Type B pancreatic cell (in vitro differentiated cells): ENCODE measurements at regions not wholly inside any gene's neighbourhood (a gene's known extent, or its start where the extent isn't known, plus 50 kb on each side); places are given as distances from the start of the nearest gene placed in this dataset.

Experiments used
- DNase-seq: peaks from one replicate; pipeline ENCODE4 v3.0.0; 2021; ENCODE audit warnings: mixed read lengths; ENCODE audit not compliant: unreplicated experiment; ENCODE audit errors: extremely low spot score
- H3K27ac Mint-ChIP-seq: 2 replicates; pipeline ENCODE4 v1.8.0; 2021; ENCODE audit warnings: mild to moderate bottlenecking, mixed read lengths
- H3K27me3 Mint-ChIP-seq: 2 replicates; pipeline ENCODE4 v1.8.0; 2021; ENCODE audit warnings: mixed read lengths
- H3K36me3 Mint-ChIP-seq: 2 replicates; pipeline ENCODE4 v1.8.0; 2021; ENCODE audit warnings: mixed read lengths
- H3K4me1 Mint-ChIP-seq: one replicate; pipeline ENCODE4 v1.8.0; 2021; ENCODE audit warnings: mixed read lengths; ENCODE audit not compliant: unreplicated experiment
- H3K4me3 Mint-ChIP-seq: 2 replicates; pipeline ENCODE4 v1.8.0; 2021; ENCODE audit warnings: mild to moderate bottlenecking, mixed read lengths
- H3K9me3 Mint-ChIP-seq: 2 replicates; pipeline ENCODE4 v1.8.0; 2021; ENCODE audit warnings: mixed read lengths
- CTCF ChIP-seq: fragments of 200-600 bp; sonication (generic); conservative IDR thresholded peaks from 2 replicates; pipeline ENCODE4 v1.5.0; 2021; ENCODE audit warnings: antibody characterized with exemption, mild to moderate bottlenecking

GRCh38 chr13:47066226-47066625, 169.4 kb upstream of the HTR2A start:
- no peak for DNase-seq
- Mint-ChIP-seq H3K9me3 (peaks cover 6% of the 10 kb centered on the region), H3K27ac (no peak overlapping the region), H3K36me3 (no peaks in the 10 kb centered on the region), H3K4me3 (no peak overlapping the region), H3K4me1 (no peaks in the 10 kb centered on the region), H3K27me3 (no peaks in the 10 kb centered on the region)
- no peak for TF ChIP-seq CTCF

GRCh38 chr13:47064381-47064780, 167.5 kb upstream of the HTR2A start:
- H3K9me3 Mint-ChIP-seq, result peaks cover 6% of the 10 kb centered on the region
- DNase-seq, result no peak
- H3K4me1 Mint-ChIP-seq, result no peaks in the 10 kb centered on the region
- H3K36me3 Mint-ChIP-seq, result no peaks in the 10 kb centered on the region
- H3K27ac Mint-ChIP-seq, result no peak overlapping the region
- H3K4me3 Mint-ChIP-seq, result no peak overlapping the region
- no peak for TF ChIP-seq CTCF
- H3K27me3 Mint-ChIP-seq, result no peaks in the 10 kb centered on the region

GRCh38 chr13:47049276-47049989, 152.6 kb upstream of the HTR2A start:
- no peaks in the 10 kb centered on the region for H3K27me3 Mint-ChIP-seq
- no peaks in the 10 kb centered on the region for H3K9me3 Mint-ChIP-seq
- no peak for TF ChIP-seq CTCF
- H3K4me1 Mint-ChIP-seq, result peaks cover 15% of the 10 kb centered on the region
- no peak overlapping the region for H3K4me3 Mint-ChIP-seq
- no peaks in the 10 kb centered on the region for H3K36me3 Mint-ChIP-seq
- DNase-seq, result no peak
- H3K27ac Mint-ChIP-seq, result no peak overlapping the region

- no peaks in the 10 kb centered on the region for H3K27me3 Mint-ChIP-seq
- no peaks in the 10 kb centered on the region for H3K36me3 Mint-ChIP-seq
- DNase-seq, result no peak
- no peak overlapping the region for H3K4me3 Mint-ChIP-seq
- H3K9me3 Mint-ChIP-seq, result no peaks in the 10 kb centered on the region
- TF ChIP-seq CTCF, result no peak
- no peak overlapping the region for H3K27ac Mint-ChIP-seq
- H3K4me1 Mint-ChIP-seq, result peaks cover 11% of the 10 kb centered on the region
These were observed 149.9 kb upstream of the HTR2A start for GRCh38 chr13:47046706-47047105.

GRCh38 chr13:47044842-47045241, 148.0 kb upstream of the HTR2A start:
- H3K27ac Mint-ChIP-seq, result no peak overlapping the region
- no peaks in the 10 kb centered on the region for H3K36me3 Mint-ChIP-seq

More at GRCh38 chr13:47044842-47045241, 148.0 kb upstream of the HTR2A start:
- Mint-ChIP-seq H3K9me3 (no peaks in the 10 kb centered on the region), H3K4me3 (no peak overlapping the region), H3K27me3 (no peaks in the 10 kb centered on the region), H3K4me1 (peaks cover 11% of the 10 kb centered on the region)
- DNase-seq, result no peak
- no peak for TF ChIP-seq CTCF
